Panc1 (cell line): ENCODE measurements at regions not wholly inside any gene's neighbourhood (a gene's known extent, or its start where the extent isn't known, plus 50 kb on each side); places are given as distances from the start of the nearest gene placed in this dataset.

Source experiments
- CTCF ChIP-seq: fragments of 450-650 bp; IDR thresholded peaks from 2 replicates; pipeline ENCODE4 v1.5.1; 2017; ENCODE audit warnings: mild to moderate bottlenecking
- POLR2AphosphoS5 ChIP-seq: IDR thresholded peaks from 2 replicates; pipeline ENCODE4 v1.6.1; 2012; ENCODE audit warnings: mild to moderate bottlenecking, low read depth, low read length, moderate library complexity
- REST ChIP-seq, 2 experiments: IDR thresholded peaks; 2 replicates each; pipeline ENCODE4 v1.6.1; 2011 to 2012; ENCODE audit warnings: low read depth in 2 of 2, control low read depth in 1 of 2, low read length in 1 of 2, mild to moderate bottlenecking in 1 of 2, moderate library complexity in 1 of 2; ENCODE audit not compliant: insufficient read depth in 1 of 2
- TCF7L2 ChIP-seq: IDR thresholded peaks from 2 replicates; pipeline ENCODE4 v1.6.1; 2011; ENCODE audit warnings: mild to moderate bottlenecking, low read depth, low read length, inconsistent platforms

GRCh38 chr15:95883064-95883463 is 447.4 kb upstream of the NR2F2 start:
- TF ChIP-seq CTCF: no peak
- TF ChIP-seq POLR2AphosphoS5: no peak
- no peak for TF ChIP-seq TCF7L2
- no peak for TF ChIP-seq REST (IDR thresholded peaks at IDR 0.05; ENCODE audit: insufficient read depth in 1 of 2, low read depth in 2 of 2, low read length in 1 of 2)
